Stimulated activated naive B cell treated with anti-CD40 and anti-IgM and Interleukin-4, amounts not matched to agents 10 μg/mL and 1 μg/mL and 100 μg/mL, for 72 hours (primary cell): ENCODE measurements at regions not wholly inside any gene's neighbourhood (a gene's known extent, or its start where the extent isn't known, plus 50 kb on each side); places are given as distances from the start of the nearest gene placed in this dataset.

ENCODE experiments used
- ATAC-seq, 2 donors: fragments of 150-1000 bp; cut with Tn5 transposase; replicated peaks; 2 replicates each; pipeline ENCODE4 v1.10.0; 2021; ENCODE audit warnings: moderate library complexity in 1 of 2
- DNase-seq: peaks from one replicate; pipeline ENCODE4 v3.0.0; 2021
- H3K27ac Mint-ChIP-seq: one replicate; pipeline ENCODE4 v1.8.0; 2022; ENCODE audit warnings: mild to moderate bottlenecking, mixed read lengths
- H3K27me3 Mint-ChIP-seq, 2 donors: one replicate each; pipeline ENCODE4 v1.8.0; 2022; ENCODE audit warnings: mixed read lengths in 2 of 2
- H3K36me3 Mint-ChIP-seq, 2 donors: one replicate each; pipeline ENCODE4 v1.8.0; 2022; ENCODE audit warnings: mixed read lengths in 2 of 2, mild to moderate bottlenecking in 1 of 2
- H3K4me1 Mint-ChIP-seq, 2 donors: one replicate each; pipeline ENCODE4 v1.8.0; 2022; ENCODE audit warnings: mixed read lengths in 2 of 2, mild to moderate bottlenecking in 1 of 2
- H3K4me3 Mint-ChIP-seq, 2 donors: one replicate each; pipeline ENCODE4 v1.8.0; 2022; ENCODE audit warnings: mild to moderate bottlenecking in 2 of 2, mixed read lengths in 2 of 2, moderate library complexity in 1 of 2
- H3K9me3 Mint-ChIP-seq, 2 donors: one replicate each; pipeline ENCODE4 v1.8.0; 2022; ENCODE audit warnings: mixed read lengths in 2 of 2, mild to moderate bottlenecking in 1 of 2

DNA sequence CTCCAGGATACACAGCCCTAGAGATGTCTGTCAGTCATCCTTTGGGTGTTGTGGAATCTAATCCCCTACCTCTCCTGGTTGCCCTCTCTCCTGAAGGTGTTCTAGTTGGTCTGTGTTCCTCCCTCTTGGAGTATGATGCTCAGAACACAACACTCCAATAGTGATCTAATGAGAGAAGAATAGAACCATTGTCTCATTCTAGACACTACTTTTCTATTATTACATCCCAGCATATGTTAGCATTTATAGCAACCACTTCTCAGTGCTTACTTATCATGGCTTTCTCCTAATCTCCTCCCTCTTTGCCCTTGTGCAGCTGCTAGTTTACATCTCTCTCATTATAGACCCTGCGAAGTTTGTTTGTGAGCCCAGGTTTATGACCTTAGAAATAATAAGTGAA lies 109.0 kb downstream of the UNC5CL start:
- DNase-seq (no peak), ATAC-seq (no peak)
- Mint-ChIP-seq H3K27ac (no peak overlapping the region), H3K4me1 (peaks cover 0 to 6% of the 10 kb centered on the region in 2 donors), H3K27me3 (peaks cover 23 to 33% of the 10 kb centered on the region in 2 donors), H3K36me3 (no peaks in the 10 kb centered on the region), H3K9me3 (no peaks in the 10 kb centered on the region), H3K4me3 (no peak overlapping the region)

DNA sequence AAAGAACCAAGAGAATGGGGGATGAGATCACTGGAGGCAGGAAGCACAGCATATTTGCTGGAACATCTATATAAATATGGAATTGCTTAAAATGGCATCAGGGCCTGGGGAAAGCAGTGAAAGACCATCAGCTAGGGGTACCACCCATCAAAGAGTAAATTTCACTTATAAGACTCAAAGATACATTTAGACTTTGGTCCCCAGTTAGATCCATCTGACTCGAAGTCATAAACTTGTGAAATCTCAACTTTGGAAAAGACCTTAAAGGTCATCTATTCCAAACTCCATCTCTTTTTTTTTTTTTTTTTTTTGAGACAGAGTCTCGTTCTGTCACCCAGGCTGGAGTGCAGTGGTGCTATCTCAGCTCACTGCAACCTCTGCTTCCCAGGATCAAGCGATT lies 109.8 kb downstream of the UNC5CL start:
- H3K4me3 Mint-ChIP-seq: no peak overlapping the region
- peaks cover 17 to 30% of the 10 kb centered on the region in 2 donors for H3K27me3 Mint-ChIP-seq
- no peak for DNase-seq
- H3K9me3 Mint-ChIP-seq: no peaks in the 10 kb centered on the region
- ATAC-seq: no peak
- no peak overlapping the region for H3K27ac Mint-ChIP-seq
- H3K4me1 Mint-ChIP-seq: peaks cover 0 to 6% of the 10 kb centered on the region in 2 donors
- no peaks in the 10 kb centered on the region for H3K36me3 Mint-ChIP-seq

DNA sequence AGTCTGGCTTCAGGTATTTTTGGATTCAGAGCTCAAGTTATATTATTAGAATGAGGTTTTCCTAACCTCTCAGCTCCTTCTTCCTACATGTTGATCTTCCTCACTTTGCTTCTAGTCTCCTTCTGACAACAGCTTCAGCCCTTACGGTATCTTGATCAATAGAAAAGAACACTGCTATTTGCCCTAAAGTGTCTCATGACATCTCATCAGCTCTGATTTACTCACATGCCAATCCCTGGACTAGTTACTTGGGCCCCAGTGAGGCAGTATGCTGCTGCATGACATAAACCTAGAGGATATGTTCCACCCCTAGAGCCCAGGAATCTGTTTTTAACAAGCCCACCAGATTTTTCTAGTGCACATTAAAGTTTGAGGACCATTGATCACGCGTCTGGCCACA lies 110.3 kb downstream of the UNC5CL start:
- Mint-ChIP-seq H3K27me3 (peaks cover 16 to 29% of the 10 kb centered on the region in 2 donors), H3K4me1 (peaks cover 0 to 6% of the 10 kb centered on the region in 2 donors), H3K36me3 (no peaks in the 10 kb centered on the region), H3K27ac (no peak overlapping the region), H3K9me3 (no peaks in the 10 kb centered on the region), H3K4me3 (no peak overlapping the region)
- DNase-seq (no peak), ATAC-seq (no peak)

DNA sequence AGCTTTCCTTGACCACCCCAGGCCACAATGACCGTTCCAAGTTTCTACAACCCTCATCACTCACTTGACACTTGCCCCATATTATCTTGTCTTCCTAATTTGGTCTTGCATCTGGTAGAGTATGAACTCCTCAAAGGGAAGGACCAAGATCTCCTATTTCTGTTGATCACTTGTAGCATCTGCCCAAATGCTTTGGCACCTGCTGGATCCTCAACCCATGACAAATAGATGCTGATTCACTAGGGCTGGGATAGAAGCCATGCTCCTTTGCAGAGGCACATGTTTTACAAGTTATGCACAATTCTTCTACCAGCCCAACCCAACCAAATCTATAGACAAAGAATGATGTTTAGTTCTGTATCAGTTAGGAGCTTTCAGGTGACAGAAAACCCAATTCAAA lies 110.7 kb downstream of the UNC5CL start:
- no peak for ATAC-seq
- Mint-ChIP-seq H3K9me3 (no peaks in the 10 kb centered on the region), H3K4me1 (peaks cover 0 to 6% of the 10 kb centered on the region in 2 donors), H3K36me3 (no peaks in the 10 kb centered on the region), H3K4me3 (no peak overlapping the region), H3K27ac (no peak overlapping the region), H3K27me3 (peaks cover 12 to 24% of the 10 kb centered on the region in 2 donors)
- no peak for DNase-seq

DNA sequence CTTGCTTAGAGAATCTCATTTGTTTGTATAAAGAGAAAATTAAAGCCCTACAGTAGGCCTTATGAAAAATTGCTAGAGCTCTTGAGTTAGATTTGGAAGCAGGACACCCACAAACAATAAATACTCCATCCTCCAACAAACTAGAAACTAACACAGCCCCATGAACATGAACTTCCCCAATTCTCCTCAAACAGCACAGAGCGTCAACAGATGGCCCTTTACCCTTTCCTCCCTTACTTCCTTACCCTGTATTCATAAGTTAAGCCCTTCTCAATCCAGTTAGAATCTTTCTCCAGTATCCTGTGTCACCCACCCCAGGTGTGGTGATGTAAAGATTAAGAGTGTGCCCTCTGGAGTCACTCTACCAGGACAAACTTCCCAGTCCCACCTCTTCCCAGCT lies 113.7 kb downstream of the UNC5CL start:
- H3K9me3 Mint-ChIP-seq: no peaks in the 10 kb centered on the region
- H3K27ac Mint-ChIP-seq: no peak overlapping the region
- no peaks in the 10 kb centered on the region for H3K36me3 Mint-ChIP-seq
- peaks cover 15 to 23% of the 10 kb centered on the region in 2 donors for H3K27me3 Mint-ChIP-seq
- DNase-seq (no peak), ATAC-seq (no peak)
- H3K4me1 Mint-ChIP-seq: peaks cover 0 to 6% of the 10 kb centered on the region in 2 donors
- no peak overlapping the region for H3K4me3 Mint-ChIP-seq

DNA sequence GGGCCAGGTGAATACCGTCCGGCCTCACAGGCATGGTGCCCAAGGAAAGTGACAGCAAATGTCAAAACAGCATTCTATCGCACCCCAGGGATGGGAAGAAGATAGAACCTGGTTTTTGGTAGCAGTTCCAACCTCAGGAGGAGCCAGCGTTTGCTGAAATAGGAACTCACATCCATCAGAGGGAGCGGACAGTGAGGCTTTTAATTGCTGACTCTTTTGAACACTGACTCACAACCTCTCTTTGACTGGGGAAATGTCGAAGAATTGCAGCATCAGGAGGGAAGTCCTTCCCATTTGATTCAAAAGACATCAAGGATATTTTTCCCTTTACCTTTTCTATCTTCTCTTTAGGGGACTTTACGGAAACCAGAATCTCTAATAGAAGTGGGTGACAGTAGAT lies 114.2 kb downstream of the UNC5CL start:
- peaks cover 15 to 23% of the 10 kb centered on the region in 2 donors for H3K27me3 Mint-ChIP-seq
- no peak overlapping the region for H3K27ac Mint-ChIP-seq
- H3K4me3 Mint-ChIP-seq: no peak overlapping the region
- ATAC-seq (no peak), DNase-seq (no peak)
- no peaks in the 10 kb centered on the region for H3K36me3 Mint-ChIP-seq
- peaks cover 0 to 6% of the 10 kb centered on the region in 2 donors for H3K4me1 Mint-ChIP-seq
- no peaks in the 10 kb centered on the region for H3K9me3 Mint-ChIP-seq

DNA sequence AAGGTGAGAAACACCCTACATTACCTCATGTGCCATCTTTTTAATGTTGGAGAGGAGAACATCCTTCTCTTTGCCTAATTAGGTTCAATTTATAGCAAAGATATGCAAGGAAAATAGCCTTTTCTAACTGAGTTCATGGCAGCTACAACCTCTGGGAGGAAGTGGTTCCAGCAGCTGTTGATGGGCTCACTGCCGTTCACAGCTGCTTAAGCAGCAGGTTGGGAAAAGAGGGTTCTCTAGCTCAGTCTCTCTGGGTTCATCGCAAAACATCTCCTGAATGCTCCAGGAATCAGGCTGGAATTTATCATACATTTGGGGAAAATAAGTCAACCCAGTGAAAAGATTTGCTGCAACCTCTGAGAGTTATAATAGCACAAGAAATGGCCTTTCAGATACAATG lies 115.1 kb downstream of the UNC5CL start:
- Mint-ChIP-seq H3K27ac (no peak overlapping the region), H3K27me3 (peaks cover 23 to 31% of the 10 kb centered on the region in 2 donors), H3K9me3 (no peaks in the 10 kb centered on the region), H3K4me3 (no peak overlapping the region), H3K36me3 (no peaks in the 10 kb centered on the region), H3K4me1 (peaks cover 0 to 6% of the 10 kb centered on the region in 2 donors)
- ATAC-seq (no peak), DNase-seq (no peak)

DNA sequence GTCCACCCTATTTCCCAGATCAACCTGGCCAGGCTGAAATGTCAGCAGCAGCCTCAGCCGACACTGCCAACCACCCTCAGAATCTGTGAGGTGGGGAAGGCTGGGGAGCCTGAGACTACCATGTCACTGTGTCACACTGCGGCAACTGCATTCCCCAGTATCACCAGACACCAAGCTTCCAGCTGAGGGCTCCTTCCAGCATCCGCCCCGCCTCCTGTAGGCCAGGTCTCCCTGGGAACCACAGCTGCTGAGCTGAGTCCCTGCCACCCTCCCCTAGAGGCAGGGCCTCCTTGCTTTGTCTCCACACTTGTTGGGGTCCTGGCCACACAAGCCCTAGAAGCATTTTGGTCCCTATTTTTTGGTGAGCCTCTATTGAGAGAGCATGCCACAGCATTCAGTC lies 115.7 kb downstream of the UNC5CL start:
- DNase-seq (no peak), ATAC-seq (no peak)
- H3K9me3 Mint-ChIP-seq: no peaks in the 10 kb centered on the region
- no peaks in the 10 kb centered on the region for H3K36me3 Mint-ChIP-seq
- H3K27me3 Mint-ChIP-seq: peaks cover 29 to 37% of the 10 kb centered on the region in 2 donors
- peaks cover 0 to 7% of the 10 kb centered on the region in 2 donors for H3K4me1 Mint-ChIP-seq
- H3K4me3 Mint-ChIP-seq: no peak overlapping the region
- no peak overlapping the region for H3K27ac Mint-ChIP-seq

DNA sequence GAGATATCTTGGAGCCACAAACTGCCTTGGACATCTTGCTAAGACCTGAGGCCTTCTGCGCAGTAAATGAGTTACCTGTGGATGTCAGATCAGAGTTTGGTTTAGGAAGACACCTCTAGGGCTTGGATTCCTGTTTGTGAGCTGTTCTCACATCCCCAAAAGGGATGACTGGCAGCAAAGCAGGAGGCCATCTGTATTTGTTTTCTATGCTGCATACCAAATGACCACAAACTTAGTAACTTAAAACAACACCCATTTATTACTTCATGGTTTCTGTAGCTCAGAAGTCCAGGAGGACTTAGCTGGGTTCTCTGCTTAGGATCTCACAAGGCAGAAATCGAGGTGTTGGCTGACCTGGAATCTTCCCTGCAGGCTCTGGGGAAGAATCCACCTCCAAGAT lies 116.7 kb downstream of the UNC5CL start:
- Mint-ChIP-seq H3K4me3 (no peak overlapping the region), H3K27me3 (peaks cover 31 to 39% of the 10 kb centered on the region in 2 donors), H3K27ac (no peak overlapping the region), H3K36me3 (no peaks in the 10 kb centered on the region), H3K4me1 (peaks cover 3 to 18% of the 10 kb centered on the region in 2 donors), H3K9me3 (no peaks in the 10 kb centered on the region)
- no peak for ATAC-seq
- no peak for DNase-seq

DNA sequence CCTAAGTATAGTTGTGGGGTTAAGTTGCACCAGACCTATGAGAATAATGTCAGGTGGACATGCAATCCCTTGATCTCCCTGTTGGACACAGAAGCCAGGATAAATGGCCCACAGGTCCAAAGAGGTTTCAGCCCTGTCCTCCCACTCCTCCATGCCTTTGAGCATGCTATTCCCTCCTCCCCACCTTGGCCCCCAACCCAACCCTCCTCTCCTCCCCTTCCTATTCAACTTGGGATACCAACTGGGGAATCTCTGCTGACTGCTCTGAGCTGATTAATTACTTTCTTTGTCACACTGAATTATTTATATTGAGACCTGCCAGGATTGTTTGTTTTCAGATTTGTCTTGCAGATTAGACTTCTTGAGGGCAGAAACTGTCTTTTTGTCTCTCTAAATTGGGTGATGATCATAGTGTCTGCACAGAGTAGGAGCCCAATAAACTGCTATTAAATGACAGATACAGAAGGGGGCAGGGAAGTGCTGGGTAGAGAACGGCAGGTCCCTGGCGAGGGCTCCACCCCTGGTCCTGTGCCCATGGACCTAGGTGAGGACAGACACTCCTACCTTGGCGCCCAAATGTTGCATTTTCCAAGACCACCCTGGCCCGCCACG lies 120.9 kb downstream of the UNC5CL start:
- DNase-seq (no peak), ATAC-seq (no peak)
- H3K4me1 Mint-ChIP-seq: peaks cover 3 to 17% of the 10 kb centered on the region in 2 donors
- peaks cover 34 to 47% of the 10 kb centered on the region in 2 donors for H3K27me3 Mint-ChIP-seq
- H3K27ac Mint-ChIP-seq: no peak overlapping the region
- H3K9me3 Mint-ChIP-seq: no peaks in the 10 kb centered on the region
- no peak overlapping the region for H3K4me3 Mint-ChIP-seq
- no peaks in the 10 kb centered on the region for H3K36me3 Mint-ChIP-seq

DNA sequence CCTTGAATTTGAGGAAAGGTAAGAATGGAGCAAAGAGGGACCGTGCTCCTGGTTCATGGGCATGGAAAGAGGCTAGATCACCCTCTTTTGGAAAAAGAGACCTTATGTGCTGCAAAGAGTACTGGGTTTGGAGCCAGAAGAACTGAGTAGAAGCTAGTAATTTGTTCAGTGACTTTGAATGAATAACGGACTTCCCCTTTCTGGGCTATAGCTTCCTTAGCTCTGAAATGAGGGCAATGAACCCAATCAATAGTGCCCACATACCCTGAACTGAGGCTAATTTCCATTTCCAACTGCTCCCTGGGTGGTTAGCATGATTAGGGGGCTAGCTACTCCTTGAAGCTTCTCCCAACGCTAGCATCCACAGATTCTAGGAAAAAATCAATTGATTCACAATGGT lies 121.4 kb downstream of the UNC5CL start:
- ATAC-seq: peak; percentile 69 to 78
- peaks cover 31 to 47% of the 10 kb centered on the region in 2 donors for H3K27me3 Mint-ChIP-seq
- DNase-seq: no peak

DNA sequence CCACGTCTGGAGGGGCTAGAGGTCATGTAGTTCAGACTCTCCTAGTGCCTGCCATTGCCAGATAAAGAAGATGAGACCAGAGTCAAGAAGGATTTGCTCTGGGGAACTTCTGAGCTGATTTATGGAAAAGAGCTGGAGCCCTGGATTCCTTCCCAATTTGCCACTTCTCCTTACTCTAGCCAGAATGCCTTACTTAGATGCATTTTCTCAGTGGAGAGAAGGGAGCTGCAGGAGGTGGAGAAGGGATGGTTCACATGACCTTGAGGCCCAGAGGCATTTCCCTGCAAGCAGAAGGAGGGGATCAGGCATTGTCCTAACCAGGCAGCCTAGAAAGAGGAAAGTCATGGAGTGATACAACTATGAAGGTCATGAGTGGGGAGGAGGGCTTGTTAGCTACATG lies 122.2 kb downstream of the UNC5CL start:
- ATAC-seq (no peak), DNase-seq (no peak)
- Mint-ChIP-seq H3K4me3 (no peak overlapping the region), H3K36me3 (no peaks in the 10 kb centered on the region), H3K27ac (no peak overlapping the region), H3K4me1 (peaks cover 3 to 17% of the 10 kb centered on the region in 2 donors), H3K27me3 (peaks cover 30 to 47% of the 10 kb centered on the region in 2 donors), H3K9me3 (no peaks in the 10 kb centered on the region)

More for the DNA sequence above, 121.4 kb downstream of the UNC5CL start:
- Mint-ChIP-seq H3K9me3 (no peaks in the 10 kb centered on the region), H3K27ac (no peak overlapping the region), H3K4me3 (no peak overlapping the region), H3K4me1 (peaks cover 3 to 17% of the 10 kb centered on the region in 2 donors), H3K36me3 (no peaks in the 10 kb centered on the region)

DNA sequence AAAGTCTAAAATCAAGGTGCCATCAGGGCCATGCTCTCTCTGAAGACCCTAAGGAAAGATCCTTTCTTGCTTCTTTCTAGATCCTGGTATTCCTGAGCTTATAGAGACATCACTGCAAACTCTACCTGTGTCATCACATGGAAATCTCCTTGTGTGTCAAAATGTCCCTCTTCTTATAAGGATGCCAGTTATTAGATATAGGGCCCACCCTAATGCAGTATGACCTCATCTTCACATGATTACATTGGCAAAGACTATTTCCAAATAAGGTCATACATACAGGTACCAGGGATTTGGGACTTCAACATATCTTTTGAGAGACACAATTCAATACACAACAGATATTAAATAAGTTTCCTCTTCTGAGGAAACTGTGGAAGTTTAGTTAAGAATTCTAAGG lies 123.9 kb downstream of the UNC5CL start:
- peaks cover 3 to 17% of the 10 kb centered on the region in 2 donors for H3K4me1 Mint-ChIP-seq
- no peak for ATAC-seq
- no peaks in the 10 kb centered on the region for H3K9me3 Mint-ChIP-seq
- peaks cover 30 to 47% of the 10 kb centered on the region in 2 donors for H3K27me3 Mint-ChIP-seq
- DNase-seq: no peak
- H3K27ac Mint-ChIP-seq: no peak overlapping the region
- H3K4me3 Mint-ChIP-seq: no peak overlapping the region
- H3K36me3 Mint-ChIP-seq: no peaks in the 10 kb centered on the region

DNA sequence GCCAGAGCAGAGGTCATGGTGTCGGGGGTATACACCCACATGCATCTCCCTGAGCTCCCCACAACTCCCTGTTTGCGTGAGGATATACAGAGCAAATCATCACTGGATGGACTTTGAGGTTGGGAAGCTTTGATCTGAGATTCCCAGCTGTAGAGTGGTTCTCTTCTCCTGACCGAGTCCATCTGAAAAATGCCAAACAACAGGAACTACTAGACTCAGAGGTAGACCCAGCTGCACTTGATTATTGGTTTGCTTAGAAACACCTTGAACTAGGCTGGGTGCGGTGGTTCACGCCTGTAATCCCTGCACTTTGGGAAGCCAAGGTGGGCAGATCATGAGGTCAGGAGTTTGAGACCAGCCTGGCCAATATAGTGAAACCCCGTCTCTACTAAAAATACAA lies 125.0 kb downstream of the UNC5CL start:
- Mint-ChIP-seq H3K4me1 (peaks cover 3 to 17% of the 10 kb centered on the region in 2 donors), H3K4me3 (no peak overlapping the region), H3K27ac (no peak overlapping the region), H3K27me3 (peaks cover 24 to 48% of the 10 kb centered on the region in 2 donors), H3K9me3 (no peaks in the 10 kb centered on the region), H3K36me3 (no peaks in the 10 kb centered on the region)
- DNase-seq (no peak), ATAC-seq (no peak)

DNA sequence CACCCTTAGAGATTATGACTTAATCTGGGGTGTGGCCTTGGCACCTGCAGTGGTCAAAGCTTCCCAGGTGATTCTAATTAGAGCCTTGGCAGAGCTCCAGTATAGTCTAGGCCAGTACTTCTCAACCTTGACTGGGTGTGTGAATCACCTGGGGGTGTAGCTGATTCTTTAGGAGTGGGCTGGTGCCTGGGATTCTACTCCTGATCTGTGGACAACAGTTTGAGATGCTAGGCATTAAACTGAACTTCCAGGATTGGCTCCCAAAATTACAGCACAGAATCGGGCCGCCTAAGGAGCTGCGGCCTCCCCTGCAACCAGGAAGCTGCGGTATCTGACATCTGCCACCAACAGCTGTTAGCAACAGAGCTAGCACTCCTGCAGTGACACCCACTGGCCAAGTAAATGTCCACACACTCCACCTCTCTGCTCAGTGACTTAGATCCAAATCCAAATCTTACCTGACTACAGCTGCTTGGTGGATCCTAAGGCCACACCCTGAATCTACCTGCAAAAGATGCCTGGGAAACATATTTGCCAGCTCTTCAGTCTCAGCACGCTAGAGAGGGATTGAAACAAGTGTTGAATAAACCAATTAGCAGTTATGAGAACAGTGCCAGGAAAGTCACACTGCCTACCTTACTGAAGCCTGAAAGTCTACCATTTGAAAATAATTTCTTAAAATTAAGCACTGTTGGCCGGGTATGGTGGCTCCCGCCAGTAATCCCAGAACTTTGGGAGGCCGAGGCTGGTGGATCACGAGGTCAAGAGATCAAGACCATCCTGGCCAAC lies 126.7 kb downstream of the UNC5CL start:
- Mint-ChIP-seq H3K4me1 (peaks cover under 1 to 6% of the 10 kb centered on the region in 2 donors), H3K27me3 (peaks cover 15 to 52% of the 10 kb centered on the region in 2 donors), H3K27ac (no peak overlapping the region), H3K9me3 (no peaks in the 10 kb centered on the region), H3K36me3 (no peaks in the 10 kb centered on the region), H3K4me3 (no peak overlapping the region)
- ATAC-seq: peak; percentile 90 to 95
- peak; percentile 9 for DNase-seq
